ENCODE measurements at regions not wholly inside any gene's neighbourhood (a gene's known extent, or its start where the extent isn't known, plus 50 kb on each side); places are given as distances from the start of the nearest gene placed in this dataset.
A peak's percentile ranks its signal among the peaks of the same experiment; 100 is the strongest.

DNA sequence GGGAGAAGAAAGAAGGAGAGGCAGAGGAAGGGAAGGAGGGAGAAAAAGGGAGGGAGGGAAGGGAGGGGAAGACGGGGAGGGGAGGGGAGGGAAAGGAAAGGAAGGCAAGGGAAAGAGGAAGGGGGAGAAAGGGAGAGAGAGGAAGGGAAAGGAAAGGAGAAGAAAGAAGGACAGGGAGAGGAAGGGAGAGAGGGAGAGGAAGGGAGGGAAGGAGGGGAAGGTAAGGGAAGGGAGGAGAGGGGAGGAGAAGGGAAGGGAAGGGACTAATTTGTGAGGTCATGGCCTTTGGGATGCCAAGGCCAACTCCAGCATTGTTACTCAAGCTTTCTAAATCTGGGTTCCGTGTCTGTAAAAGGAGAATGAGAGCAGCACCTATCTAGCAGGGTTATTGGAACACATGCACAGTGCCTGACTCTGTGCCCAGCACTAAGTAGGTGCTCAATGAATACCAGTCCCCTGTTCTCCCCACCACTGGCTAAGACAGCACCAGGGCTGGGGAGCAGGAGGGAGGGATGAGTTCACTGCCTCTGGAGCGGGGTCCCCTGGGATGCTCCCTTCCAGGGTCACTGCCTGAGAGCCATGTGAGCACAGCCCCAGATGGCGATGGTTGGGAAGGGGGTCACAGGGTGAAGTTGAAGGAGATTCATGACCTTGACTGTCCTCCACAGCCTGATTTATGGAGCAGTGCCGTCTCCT is 560.1 kb upstream of the TBX3 start:
- no peak overlapping the region for H3K4me3 ChIP-seq (ENCODE audit: control insufficient read depth, low read depth, low read length)
- no peak for TF ChIP-seq CTCF (IDR thresholded peaks at IDR 0.05; ENCODE audit: control insufficient read depth, insufficient read depth, low read depth, low read length, missing control alignments)
- no peak for DNase-seq (ENCODE audit: low read depth)

DNA sequence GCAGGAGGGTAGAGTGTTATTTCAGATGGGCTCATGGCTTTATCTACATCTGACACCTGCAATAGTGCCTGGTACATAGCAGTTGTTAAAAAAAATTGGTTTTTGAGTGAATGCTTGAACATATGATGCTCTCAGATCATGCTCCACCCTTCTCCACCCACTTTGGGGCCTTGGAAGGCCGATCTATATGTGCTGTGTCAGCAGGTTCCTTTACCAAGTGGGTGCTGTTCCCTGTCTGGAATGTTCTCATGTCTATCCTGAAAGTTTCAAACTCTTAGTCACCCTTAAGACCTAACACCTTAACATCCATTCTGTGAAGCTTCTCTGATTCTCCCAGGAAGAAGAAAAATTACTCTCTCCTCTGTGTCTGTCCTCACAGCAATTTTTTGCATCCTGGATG is 556.3 kb upstream of the TBX3 start:
- DNase-seq (ENCODE audit: low read depth): no peak
- no peak for TF ChIP-seq CTCF (IDR thresholded peaks at IDR 0.05; ENCODE audit: control insufficient read depth, insufficient read depth, low read depth, low read length, missing control alignments)
- H3K4me3 ChIP-seq (ENCODE audit: control insufficient read depth, low read depth, low read length): no peak overlapping the region

DNA sequence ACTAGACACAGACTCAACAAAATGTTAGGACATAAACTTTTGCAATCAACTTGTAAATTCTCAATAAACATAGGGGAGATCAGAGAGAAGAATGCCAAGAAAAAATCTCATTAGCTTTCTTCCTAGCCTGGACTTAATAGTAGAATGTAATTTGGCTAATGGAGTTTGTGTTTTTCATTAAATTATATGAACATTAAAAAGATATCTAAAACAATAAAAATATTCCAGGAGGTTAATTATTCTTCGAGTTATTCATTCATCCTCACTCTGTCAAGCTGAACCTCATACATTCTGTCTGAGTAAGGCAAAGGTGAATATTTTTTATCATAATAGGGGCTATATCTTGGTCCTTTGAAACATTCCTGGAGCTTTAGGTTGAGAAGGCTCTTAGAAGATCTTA is 551.9 kb upstream of the TBX3 start:
- no peak for DNase-seq (ENCODE audit: low read depth)
- no peak overlapping the region for H3K4me3 ChIP-seq (ENCODE audit: control insufficient read depth, low read depth, low read length)
- no peak for TF ChIP-seq CTCF (IDR thresholded peaks at IDR 0.05; ENCODE audit: control insufficient read depth, insufficient read depth, low read depth, low read length, missing control alignments)

DNA sequence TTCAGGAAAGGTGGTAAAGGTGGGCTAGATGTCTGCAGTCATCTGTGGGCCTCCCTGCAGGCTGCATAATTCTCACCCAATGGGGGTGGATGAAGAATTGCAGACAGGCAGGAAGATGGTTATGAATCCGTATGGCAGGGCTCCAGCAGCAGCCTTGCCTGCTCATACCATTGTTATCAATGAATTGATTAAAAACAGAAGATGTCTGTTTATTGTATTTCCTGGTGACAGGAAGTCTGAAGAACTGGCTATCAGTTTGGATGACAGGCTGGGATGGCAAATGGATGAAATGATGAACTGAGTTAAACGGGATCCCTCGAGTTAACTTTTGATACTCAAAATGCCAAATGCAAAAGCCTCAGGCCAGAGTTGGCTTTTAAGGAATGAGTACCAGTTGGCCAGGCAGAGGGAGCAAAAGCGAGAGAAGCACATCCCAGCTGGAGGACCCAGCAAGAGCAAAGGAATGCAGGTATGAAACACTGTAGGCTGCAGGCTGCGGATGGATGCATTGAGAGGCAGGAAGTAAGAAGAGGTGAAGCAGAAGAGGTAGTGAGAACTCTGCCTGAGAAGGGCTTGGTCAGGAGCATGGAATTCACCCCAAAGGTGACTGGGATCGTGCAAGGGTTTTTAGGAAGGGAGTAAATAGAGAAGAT is 550.0 kb upstream of the TBX3 start:
- TF ChIP-seq CTCF (IDR thresholded peaks at IDR 0.05; ENCODE audit: control insufficient read depth, insufficient read depth, low read depth, low read length, missing control alignments): no peak
- no peak overlapping the region for H3K4me3 ChIP-seq (ENCODE audit: control insufficient read depth, low read depth, low read length)
- no peak for DNase-seq (ENCODE audit: low read depth)

DNA sequence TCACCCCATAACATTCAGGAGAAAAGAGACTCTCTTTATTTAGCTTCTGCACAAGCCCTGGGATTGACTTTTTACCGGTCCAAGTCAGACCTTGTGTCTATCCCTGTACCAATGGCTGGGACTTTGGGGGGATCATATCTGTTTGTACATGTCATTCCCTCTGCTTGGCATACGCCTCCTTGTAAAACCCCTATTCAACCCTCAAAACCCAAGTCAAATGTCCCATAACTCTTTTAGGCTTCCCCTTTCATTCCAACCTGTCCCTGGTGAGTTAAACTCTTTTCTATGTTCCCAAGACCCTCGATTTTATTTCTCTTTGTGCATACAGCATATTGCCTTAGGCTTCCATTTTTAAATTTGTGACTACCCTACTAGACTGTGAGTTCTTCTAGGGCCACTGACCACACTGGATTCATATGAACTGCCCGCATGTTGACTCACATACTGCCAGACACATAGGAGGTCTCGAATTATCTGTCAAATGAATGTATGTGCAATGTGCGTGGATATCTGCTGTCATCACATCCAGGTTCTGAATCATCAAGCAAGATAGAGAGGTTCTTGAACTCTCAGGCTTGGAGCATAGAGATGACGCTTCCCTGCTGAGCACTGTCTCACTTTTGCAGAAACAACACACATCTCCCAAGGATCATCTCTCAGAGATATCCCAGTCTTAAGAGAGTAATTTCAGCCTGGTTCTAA is 548.6 kb upstream of the TBX3 start:
- H3K4me3 ChIP-seq (ENCODE audit: control insufficient read depth, low read depth, low read length): no peak overlapping the region
- no peak for TF ChIP-seq CTCF (IDR thresholded peaks at IDR 0.05; ENCODE audit: control insufficient read depth, insufficient read depth, low read depth, low read length, missing control alignments)
- peak; percentile 37 for DNase-seq (ENCODE audit: low read depth)

DNA sequence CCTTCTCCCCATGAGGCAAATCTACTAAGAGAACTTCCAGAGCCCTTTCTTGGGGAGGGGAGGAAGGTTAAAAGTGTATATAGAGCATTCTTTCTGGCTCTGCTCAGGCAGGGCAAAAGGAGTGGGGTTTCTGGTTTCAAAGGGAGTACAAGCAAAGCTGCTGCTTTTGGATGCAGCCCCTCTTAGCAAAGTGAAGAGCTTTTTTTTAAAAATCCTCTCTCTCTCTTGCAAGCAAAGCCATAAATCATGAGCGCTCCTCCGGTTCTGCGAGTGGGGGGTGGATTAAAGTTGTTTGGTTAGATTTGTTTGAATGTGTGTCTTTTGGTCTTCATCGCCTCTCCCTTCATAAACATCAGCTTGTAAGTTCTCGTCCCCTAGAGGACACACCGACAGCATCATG is 546.6 kb upstream of the TBX3 start:
- no peak for DNase-seq (ENCODE audit: low read depth)

More for the DNA sequence above, 546.6 kb upstream of the TBX3 start:
- no peak overlapping the region for H3K4me3 ChIP-seq (ENCODE audit: control insufficient read depth, low read depth, low read length)
- no peak for TF ChIP-seq CTCF (IDR thresholded peaks at IDR 0.05; ENCODE audit: control insufficient read depth, insufficient read depth, low read depth, low read length, missing control alignments)
